Peyer's patch (tissue), 4 donors: ENCODE measurements at regions not wholly inside any gene's neighbourhood (a gene's known extent, or its start where the extent isn't known, plus 50 kb on each side); places are given as distances from the start of the nearest gene placed in this dataset.

Experiments used
- DNase-seq, 3 donors: peaks; one replicate each; pipeline ENCODE4 v3.0.0-alpha.2; 2017 to 2019
- H3K27ac ChIP-seq, 4 donors: fragments of 200-600 bp; sonication (generic); one replicate each; pipeline ENCODE4 v1.5.1; 2016 to 2019
- H3K27me3 ChIP-seq, 2 donors: fragments of 200-600 bp; sonication (generic); one replicate each; pipeline ENCODE4 v1.5.1; 2019
- H3K36me3 ChIP-seq, 3 donors: fragments of 200-600 bp; sonication (generic); one replicate each; pipeline ENCODE4 v1.5.1; 2016 to 2019
- H3K4me1 ChIP-seq, 4 donors: fragments of 200-600 bp; sonication (generic); one replicate each; pipeline ENCODE4 v1.5.1; 2016 to 2019
- H3K4me3 ChIP-seq, 4 donors: fragments of 200-600 bp; sonication (generic); 1 replicate in 3 of 4; 2 replicates in 1 of 4; pipeline ENCODE4 v1.5.1; 2016 to 2019; ENCODE audit warnings: mild to moderate bottlenecking in 1 of 4
- H3K9me3 ChIP-seq, 4 donors: fragments of 200-600 bp; sonication (generic); one replicate each; pipeline ENCODE4 v1.5.1; 2016 to 2019; ENCODE audit warnings: mild to moderate bottlenecking in 1 of 4
- POLR2A ChIP-seq, 2 donors: fragments of 450-650 bp; IDR thresholded peaks; one replicate each; pipeline ENCODE4 v1.5.1; 2017; ENCODE audit warnings: antibody characterized with exemption in 2 of 2, mild to moderate bottlenecking in 2 of 2, moderate library complexity in 2 of 2
- TF ChIP-seq, protein P1 (sequence below), 6 experiments: fragments of 450-650 bp in 4 of 6; fragments of 200-600 bp in 2 of 6; sonication (generic) in 1 of 6; IDR thresholded peaks; one replicate each; pipeline ENCODE4 v1.5.1; 2017 to 2019; ENCODE audit warnings: antibody characterized with exemption in 6 of 6, mild to moderate bottlenecking in 3 of 6, moderate library complexity in 1 of 6

DNA sequence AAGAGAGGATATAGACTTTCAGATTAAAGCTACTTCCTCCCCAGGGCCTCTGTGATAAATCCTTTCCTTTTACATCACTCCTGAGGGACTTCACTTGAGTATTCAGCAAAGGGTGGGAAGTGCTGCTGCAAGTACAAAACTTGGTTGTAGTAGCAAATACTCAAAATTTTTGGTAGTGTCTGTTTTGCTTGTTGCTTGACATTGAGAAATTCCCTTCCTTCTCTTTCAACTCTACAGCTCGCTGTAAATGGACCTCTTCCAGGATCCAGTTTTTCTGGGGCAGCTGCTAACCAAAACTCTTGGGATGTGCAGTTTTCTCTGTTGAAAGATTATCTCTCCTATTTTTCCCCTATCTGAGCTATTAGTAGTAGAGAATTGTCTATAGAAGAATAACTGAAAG lies 472.0 kb downstream of the CD109 start:
- no peaks in the 10 kb centered on the region for H3K36me3 ChIP-seq
- H3K27ac ChIP-seq: no peak overlapping the region
- H3K4me3 ChIP-seq: no peak overlapping the region
- no peaks in the 10 kb centered on the region for H3K27me3 ChIP-seq
- no peaks in the 10 kb centered on the region for H3K4me1 ChIP-seq
- no peak for DNase-seq
- no peaks in the 10 kb centered on the region for H3K9me3 ChIP-seq
- TF ChIP-seq, protein P1, sequence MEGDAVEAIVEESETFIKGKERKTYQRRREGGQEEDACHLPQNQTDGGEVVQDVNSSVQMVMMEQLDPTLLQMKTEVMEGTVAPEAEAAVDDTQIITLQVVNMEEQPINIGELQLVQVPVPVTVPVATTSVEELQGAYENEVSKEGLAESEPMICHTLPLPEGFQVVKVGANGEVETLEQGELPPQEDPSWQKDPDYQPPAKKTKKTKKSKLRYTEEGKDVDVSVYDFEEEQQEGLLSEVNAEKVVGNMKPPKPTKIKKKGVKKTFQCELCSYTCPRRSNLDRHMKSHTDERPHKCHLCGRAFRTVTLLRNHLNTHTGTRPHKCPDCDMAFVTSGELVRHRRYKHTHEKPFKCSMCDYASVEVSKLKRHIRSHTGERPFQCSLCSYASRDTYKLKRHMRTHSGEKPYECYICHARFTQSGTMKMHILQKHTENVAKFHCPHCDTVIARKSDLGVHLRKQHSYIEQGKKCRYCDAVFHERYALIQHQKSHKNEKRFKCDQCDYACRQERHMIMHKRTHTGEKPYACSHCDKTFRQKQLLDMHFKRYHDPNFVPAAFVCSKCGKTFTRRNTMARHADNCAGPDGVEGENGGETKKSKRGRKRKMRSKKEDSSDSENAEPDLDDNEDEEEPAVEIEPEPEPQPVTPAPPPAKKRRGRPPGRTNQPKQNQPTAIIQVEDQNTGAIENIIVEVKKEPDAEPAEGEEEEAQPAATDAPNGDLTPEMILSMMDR (IDR thresholded peaks at IDR 0.05): no peak
- no peak for TF ChIP-seq POLR2A (IDR thresholded peaks at IDR 0.05)

DNA sequence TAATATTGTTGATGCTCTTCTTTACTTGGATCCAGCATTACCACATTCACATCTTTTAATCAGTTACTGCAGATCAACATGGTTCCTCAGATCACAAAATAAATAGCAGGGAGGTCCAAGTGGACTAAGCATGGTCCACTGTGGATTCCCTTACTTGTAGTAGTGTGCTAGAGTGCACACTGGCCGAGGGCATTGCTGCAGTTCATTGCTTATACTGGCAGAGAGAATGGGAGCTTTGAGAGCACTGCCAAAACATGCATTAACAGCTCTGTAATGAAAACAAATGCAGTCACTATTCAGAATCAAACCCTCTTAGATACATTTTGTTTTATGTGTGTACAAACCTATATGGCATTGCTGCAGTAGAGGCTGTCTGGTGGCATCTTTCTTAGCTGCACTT lies 471.5 kb downstream of the CD109 start:
- Histone ChIP-seq H3K9me3 (no peaks in the 10 kb centered on the region), H3K27ac (no peak overlapping the region), H3K36me3 (no peaks in the 10 kb centered on the region), H3K4me1 (no peaks in the 10 kb centered on the region), H3K4me3 (no peak overlapping the region), H3K27me3 (no peaks in the 10 kb centered on the region)
- TF ChIP-seq POLR2A (IDR thresholded peaks at IDR 0.05): no peak
- TF ChIP-seq, protein P1 (IDR thresholded peaks at IDR 0.05): no peak
- DNase-seq: no peak

DNA sequence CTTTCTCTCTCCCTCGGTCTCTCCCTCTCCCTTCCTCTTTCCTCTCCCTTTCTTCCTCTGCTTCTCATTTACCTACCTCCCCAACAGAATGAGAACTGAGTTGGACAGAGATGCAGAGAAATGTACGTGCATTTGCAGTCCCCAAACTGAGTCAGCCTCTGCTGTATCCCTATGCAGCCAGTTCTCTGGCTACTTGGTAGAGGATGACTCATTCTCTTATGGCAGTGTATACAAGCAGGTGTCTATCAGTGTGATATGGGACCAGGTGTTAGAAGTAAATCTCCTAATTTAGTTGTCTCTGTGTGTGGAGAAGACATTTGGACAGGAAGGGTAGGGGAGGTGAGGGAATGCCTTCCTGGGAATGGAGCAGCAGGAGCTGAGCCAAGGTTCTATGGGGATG lies 470.8 kb downstream of the CD109 start:
- no peak for DNase-seq
- Histone ChIP-seq H3K27ac (no peak overlapping the region), H3K9me3 (no peaks in the 10 kb centered on the region), H3K36me3 (no peaks in the 10 kb centered on the region), H3K4me3 (no peak overlapping the region), H3K4me1 (no peaks in the 10 kb centered on the region), H3K27me3 (no peaks in the 10 kb centered on the region)
- TF ChIP-seq, protein P1 (IDR thresholded peaks at IDR 0.05): no peak
- TF ChIP-seq POLR2A (IDR thresholded peaks at IDR 0.05): no peak

DNA sequence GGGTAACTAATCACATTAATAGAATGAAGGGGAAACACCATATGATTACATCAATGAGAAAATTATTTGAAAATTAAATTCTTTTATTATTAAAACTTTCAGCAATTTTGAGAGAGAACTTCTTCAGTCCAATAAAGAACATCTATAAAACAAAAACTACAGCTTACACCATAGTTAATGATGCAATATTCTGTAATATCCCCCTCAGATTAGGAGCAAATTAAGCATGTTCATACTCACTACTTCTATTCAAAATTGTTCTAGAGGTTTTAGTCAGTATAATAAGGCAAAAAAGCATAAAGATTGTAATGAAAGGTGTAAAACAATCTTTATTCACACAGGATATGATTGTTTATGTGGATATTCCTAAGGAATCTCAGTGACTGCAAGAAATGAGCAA lies 465.4 kb downstream of the CD109 start:
- TF ChIP-seq, protein P1 (IDR thresholded peaks at IDR 0.05): no peak
- TF ChIP-seq POLR2A (IDR thresholded peaks at IDR 0.05): no peak
- no peak for DNase-seq
- Histone ChIP-seq H3K27me3 (no peaks in the 10 kb centered on the region), H3K4me1 (no peaks in the 10 kb centered on the region), H3K4me3 (no peak overlapping the region), H3K36me3 (no peaks in the 10 kb centered on the region), H3K27ac (no peak overlapping the region), H3K9me3 (no peaks in the 10 kb centered on the region)

DNA sequence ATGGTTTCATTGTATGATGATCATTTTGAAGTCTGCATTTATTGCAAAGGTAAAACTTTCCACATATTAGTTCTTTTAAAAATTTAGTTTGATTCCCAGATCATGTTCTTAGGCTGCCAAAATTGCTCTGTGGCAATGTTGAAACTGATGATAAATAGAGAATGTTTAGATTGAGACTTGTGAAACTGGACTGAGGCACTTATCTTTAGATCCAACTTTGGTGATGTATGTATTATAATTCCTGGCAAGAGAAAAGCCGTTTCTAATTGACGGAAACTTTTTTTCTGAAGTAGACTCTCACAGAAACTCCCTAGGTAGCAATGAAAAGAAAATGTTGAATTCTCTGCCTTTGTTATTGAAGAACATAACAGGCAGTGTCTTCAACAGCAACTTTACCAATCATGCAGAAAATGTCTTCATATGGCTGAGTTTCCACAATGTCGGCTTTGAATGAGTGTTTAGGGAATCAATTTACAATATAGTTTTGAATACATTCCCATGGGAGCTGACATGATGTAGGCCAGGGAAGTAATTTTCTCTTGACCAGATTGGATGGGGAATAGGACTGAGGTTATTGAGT lies 456.2 kb downstream of the CD109 start:
- H3K4me1 ChIP-seq: no peaks in the 10 kb centered on the region
- no peak for TF ChIP-seq POLR2A (IDR thresholded peaks at IDR 0.05)
- TF ChIP-seq, protein P1 (IDR thresholded peaks at IDR 0.05): no peak
- H3K4me3 ChIP-seq: no peak overlapping the region
- no peak overlapping the region for H3K27ac ChIP-seq
- no peaks in the 10 kb centered on the region for H3K27me3 ChIP-seq
- H3K9me3 ChIP-seq: no peaks in the 10 kb centered on the region
- H3K36me3 ChIP-seq: no peaks in the 10 kb centered on the region
- no peak for DNase-seq

DNA sequence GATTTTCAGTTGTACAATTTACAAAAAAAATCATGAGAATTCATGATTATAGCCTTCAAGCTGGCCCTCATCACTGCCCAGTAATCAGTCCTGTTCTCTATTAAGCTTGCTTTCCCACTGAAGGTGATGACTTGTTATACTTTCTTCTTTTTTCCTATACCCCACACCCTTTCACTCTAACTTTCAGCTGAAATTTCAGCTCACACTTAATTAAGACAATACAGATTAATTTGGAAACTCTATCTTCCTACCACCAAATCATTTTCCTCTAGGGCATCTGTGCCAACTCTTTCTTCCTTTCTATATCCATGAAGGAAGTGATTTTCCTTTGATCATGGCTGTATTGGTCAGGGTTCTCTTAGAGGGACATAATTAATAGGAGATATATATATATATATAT lies 449.9 kb downstream of the CD109 start:
- Histone ChIP-seq H3K27me3 (no peaks in the 10 kb centered on the region), H3K36me3 (no peaks in the 10 kb centered on the region), H3K27ac (no peak overlapping the region), H3K4me3 (no peak overlapping the region), H3K4me1 (no peaks in the 10 kb centered on the region), H3K9me3 (no peaks in the 10 kb centered on the region)
- TF ChIP-seq, protein P1 (IDR thresholded peaks at IDR 0.05): no peak
- TF ChIP-seq POLR2A (IDR thresholded peaks at IDR 0.05): no peak
- DNase-seq: no peak
